CD4-positive, alpha-beta T cell (primary cell): ENCODE measurements at regions not wholly inside any gene's neighbourhood (a gene's known extent, or its start where the extent isn't known, plus 50 kb on each side); places are given as distances from the start of the nearest gene placed in this dataset.

Source experiments
- ATAC-seq: fragments of 200-7000 bp; cut with Tn5 transposase; one replicate; pipeline ENCODE4 v1.10.0; 2022; ENCODE audit warnings: mild to moderate bottlenecking; ENCODE audit not compliant: poor library complexity
- CTCF ChIA-PET: fragments of 350-600 bp; sonication (Branson Sonifier 250); formaldehyde crosslinking; loops from one replicate; lab custom pipeline; 2021; ENCODE audit warnings: antibody characterized with exemption, inconsistent platforms; lab: Charles Lee
- POLR2A ChIA-PET: fragments of 350-600 bp; sonication (Branson Sonifier 250); formaldehyde crosslinking; loops from one replicate; lab custom pipeline; 2021; ENCODE audit warnings: antibody characterized with exemption, inconsistent platforms; lab: Charles Lee
- DNase-seq, 14 experiments: peaks; one replicate each; pipeline ENCODE4 v3.0.0-alpha.2; 2013 to 2020; ENCODE audit warnings: mixed read lengths in 2 of 14
- H3K27ac ChIP-seq, 2 donors: one replicate each; pipeline versions ENCODE4 v1.5.1 to v1.7.0; 2013; ENCODE audit warnings: low read length in 2 of 2, low read depth in 1 of 2, mild to moderate bottlenecking in 1 of 2
- H3K27me3 ChIP-seq, 2 experiments: 1 replicate in 1 of 2; 2 replicates in 1 of 2; pipeline versions ENCODE4 v1.6.1 to v1.7.0; 2013; ENCODE audit warnings: low read length in 2 of 2, control low read depth in 1 of 2, mild to moderate bottlenecking in 1 of 2, moderate library complexity in 1 of 2; ENCODE audit not compliant: insufficient read depth in 2 of 2, control insufficient read depth in 1 of 2
- H3K36me3 ChIP-seq: one replicate; pipeline ENCODE4 v1.6.1; 2013; ENCODE audit warnings: low read length, control low read depth; ENCODE audit not compliant: insufficient read depth
- H3K4me1 ChIP-seq: one replicate; pipeline ENCODE4 v1.6.1; 2013; ENCODE audit warnings: low read length, control low read depth; ENCODE audit not compliant: insufficient read depth
- H3K4me3 ChIP-seq: one replicate; pipeline ENCODE4 v1.5.1; 2013; ENCODE audit warnings: mild to moderate bottlenecking, low read length, moderate library complexity
- H3K9me3 ChIP-seq, 2 experiments: 1 replicate in 1 of 2; 2 replicates in 1 of 2; pipeline versions ENCODE4 v1.6.1 to v1.7.0; 2013; ENCODE audit warnings: low read length in 2 of 2, mild to moderate bottlenecking in 2 of 2, control low read depth in 1 of 2, moderate library complexity in 1 of 2; ENCODE audit not compliant: control insufficient read depth in 1 of 2, insufficient read depth in 1 of 2
- H3K27ac Mint-ChIP-seq: one replicate; pipeline ENCODE4 v1.8.0; 2020; ENCODE audit warnings: mixed read lengths
- H3K27me3 Mint-ChIP-seq: one replicate; pipeline ENCODE4 v1.8.0; 2021; ENCODE audit warnings: mixed read lengths
- H3K36me3 Mint-ChIP-seq: one replicate; pipeline ENCODE4 v1.8.0; 2021; ENCODE audit warnings: low read depth, mixed read lengths
- H3K4me1 Mint-ChIP-seq: one replicate; pipeline ENCODE4 v1.8.0; 2021; ENCODE audit warnings: low read depth, mixed read lengths
- H3K4me3 Mint-ChIP-seq: one replicate; pipeline ENCODE4 v1.8.0; 2020; ENCODE audit warnings: mild to moderate bottlenecking, mixed read lengths
- H3K9me3 Mint-ChIP-seq: one replicate; pipeline ENCODE4 v1.8.0; 2020; ENCODE audit warnings: mixed read lengths
- CTCF ChIP-seq: fragments of 200-600 bp; IDR thresholded peaks from one replicate; pipeline ENCODE4 v1.8.0; 2022; ENCODE audit warnings: antibody characterized with exemption, mild to moderate bottlenecking
- intact Hi-C, 2 experiments: fragments of 100-400 bp; cut with DNase I in 1 of 2; cut with micrococcal nuclease in 1 of 2; formaldehyde crosslinking; loops; one replicate each; pipeline versions ENCODE4 v1.15.1 to v1.9.0; 2023 to 2025; cut with DNase I, micrococcal nuclease

GRCh38 chr5:3024976-3025375 lies 273.5 kb upstream of the IRX2 start:
- Histone ChIP-seq H3K4me1 (no peaks in the 10 kb centered on the region), H3K36me3 (no peaks in the 10 kb centered on the region), H3K9me3 (peaks cover 0 to 70% of the 10 kb centered on the region in 2 experiments), H3K27ac (no peak overlapping the region), H3K27me3 (no peaks in the 10 kb centered on the region), H3K4me3 (no peak overlapping the region)
- Mint-ChIP-seq H3K27ac (no peak overlapping the region), H3K27me3 (no peaks in the 10 kb centered on the region), H3K4me1 (no peaks in the 10 kb centered on the region), H3K4me3 (no peak overlapping the region), H3K36me3 (no peaks in the 10 kb centered on the region), H3K9me3 (peaks cover 4% of the 10 kb centered on the region)
- DNase-seq = no peak
- intact Hi-C loops = no loop called here
- ChIA-PET CTCF (no interaction called here), POLR2A (no interaction called here)
- no peak for ATAC-seq
- TF ChIP-seq CTCF = no peak

- Mint-ChIP-seq H3K27ac (no peak overlapping the region), H3K9me3 (peaks cover 4% of the 10 kb centered on the region), H3K36me3 (no peaks in the 10 kb centered on the region), H3K27me3 (no peaks in the 10 kb centered on the region), H3K4me1 (no peaks in the 10 kb centered on the region), H3K4me3 (no peak overlapping the region)
- DNase-seq (no peak), ATAC-seq (no peak)
- TF ChIP-seq CTCF = no peak
- Histone ChIP-seq H3K27ac (no peak overlapping the region), H3K9me3 (peaks cover 0 to 70% of the 10 kb centered on the region in 2 experiments), H3K27me3 (no peaks in the 10 kb centered on the region), H3K4me3 (no peak overlapping the region), H3K4me1 (no peaks in the 10 kb centered on the region), H3K36me3 (no peaks in the 10 kb centered on the region)
- POLR2A ChIA-PET = no interaction called here
- CTCF ChIA-PET = no interaction called here
- intact Hi-C loops = no loop called here
Observed at GRCh38 chr5:3024554-3024953, 273.1 kb upstream of the IRX2 start.

GRCh38 chr5:3024126-3024525 lies 272.6 kb upstream of the IRX2 start:
- Mint-ChIP-seq H3K4me1 (no peaks in the 10 kb centered on the region), H3K9me3 (peaks cover 4% of the 10 kb centered on the region), H3K27ac (no peak overlapping the region), H3K4me3 (no peak overlapping the region), H3K36me3 (no peaks in the 10 kb centered on the region), H3K27me3 (no peaks in the 10 kb centered on the region)
- H3K9me3 ChIP-seq = peaks cover 0 to 66% of the 10 kb centered on the region in 2 experiments
- DNase-seq (no peak), ATAC-seq (no peak)
- ChIA-PET POLR2A (no interaction called here), CTCF (no interaction called here)
- no peaks in the 10 kb centered on the region for H3K36me3 ChIP-seq
- intact Hi-C loops = no loop called here
- no peak overlapping the region for H3K27ac ChIP-seq
- H3K27me3 ChIP-seq = no peaks in the 10 kb centered on the region
- no peaks in the 10 kb centered on the region for H3K4me1 ChIP-seq
- H3K4me3 ChIP-seq = no peak overlapping the region
- TF ChIP-seq CTCF = no peak
